Stimulated activated CD8-positive, alpha-beta memory T cell treated with anti-CD3 and anti-CD28 coated beads, Interleukin-4, amount 100 ng/mL, for 1 hour (primary cell): ENCODE measurements at regions not wholly inside any gene's neighbourhood (a gene's known extent, or its start where the extent isn't known, plus 50 kb on each side); places are given as distances from the start of the nearest gene placed in this dataset.
"Not testable (repeated sequence)": the region's sequence is repeated elsewhere in the genome, so short reads cannot be mapped to it uniquely, and the experiment has no call there.

ENCODE experiments used
- DNase-seq, 2 donors: peaks; one replicate each; pipeline ENCODE4 v3.0.0-alpha.2; 2020; ENCODE audit warnings: low read depth in 2 of 2, low spot score in 1 of 2

- DNase-seq, result no peak
These were observed 1211.0 kb downstream of the TYW1 start for GRCh38 chr7:68207676-68208075.

GRCh38 chr7:68209486-68209885 lies 1212.9 kb downstream of the TYW1 start:
- no peak for DNase-seq

- DNase-seq, result no peak
These were observed 1217.2 kb downstream of the TYW1 start for GRCh38 chr7:68213838-68214237.

- no peak for DNase-seq
These were observed 1219.4 kb downstream of the TYW1 start for GRCh38 chr7:68216051-68216450.

GRCh38 chr7:68217426-68217825 lies 1220.8 kb downstream of the TYW1 start:
- no peak for DNase-seq

GRCh38 chr7:68218461-68218860 lies 1221.8 kb downstream of the TYW1 start:
- no peak for DNase-seq

- no peak for DNase-seq
These were observed 1225.7 kb downstream of the TYW1 start for GRCh38 chr7:68222311-68222710.

GRCh38 chr7:68224041-68224741 lies 1227.6 kb downstream of the TYW1 start:
- no peak for DNase-seq

- DNase-seq, result not testable (repeated sequence)
These were observed 1234.4 kb downstream of the TYW1 start for GRCh38 chr7:68231011-68231410.

GRCh38 chr7:68235937-68236336 lies 1239.3 kb downstream of the TYW1 start:
- DNase-seq, result no peak

- DNase-seq, result no peak
These were observed 1241.7 kb downstream of the TYW1 start for GRCh38 chr7:68238204-68238805.

- no peak for DNase-seq
These were observed 1246.5 kb downstream of the TYW1 start for GRCh38 chr7:68243128-68243527.

- DNase-seq, result no peak
These were observed 1247.8 kb downstream of the TYW1 start for GRCh38 chr7:68244389-68244788.

GRCh38 chr7:68245688-68246087 lies 1249.1 kb downstream of the TYW1 start:
- no peak for DNase-seq

- no peak for DNase-seq
These were observed 1249.6 kb downstream of the TYW1 start for GRCh38 chr7:68246189-68246633.

- no peak for DNase-seq
These were observed 1250.5 kb downstream of the TYW1 start for GRCh38 chr7:68247126-68247525.

- no peak for DNase-seq
These were observed 1250.9 kb downstream of the TYW1 start for GRCh38 chr7:68247571-68247970.

- no peak for DNase-seq
These were observed 1252.3 kb downstream of the TYW1 start for GRCh38 chr7:68248973-68249372.

- no peak for DNase-seq
These were observed 1253.0 kb downstream of the TYW1 start for GRCh38 chr7:68249611-68250010.

- DNase-seq, result no peak
These were observed 1253.5 kb downstream of the TYW1 start for GRCh38 chr7:68250143-68250542.

- DNase-seq, result not testable (repeated sequence)
These were observed 1258.2 kb downstream of the TYW1 start for GRCh38 chr7:68254815-68255214.

GRCh38 chr7:68256295-68256694 lies 1259.7 kb downstream of the TYW1 start:
- DNase-seq, result no peak

GRCh38 chr7:68258609-68259008 lies 1262.0 kb downstream of the TYW1 start:
- no peak for DNase-seq
